HG03196 (cell line): ENCODE measurements at regions not wholly inside any gene's neighbourhood (a gene's known extent, or its start where the extent isn't known, plus 50 kb on each side); places are given as distances from the start of the nearest gene placed in this dataset.

Experiments used
- ATAC-seq: cut with Tn5 transposase; IDR thresholded peaks from one replicate; pipeline ENCODE4 v1.9.1; 2021; ENCODE audit not compliant: unreplicated experiment

GRCh38 chr13:105587786-105588185 is 947.7 kb downstream of the EFNB2 start:
- no peak for ATAC-seq

- ATAC-seq = no peak
These were observed 955.4 kb downstream of the EFNB2 start for GRCh38 chr13:105579821-105580710.

DNA sequence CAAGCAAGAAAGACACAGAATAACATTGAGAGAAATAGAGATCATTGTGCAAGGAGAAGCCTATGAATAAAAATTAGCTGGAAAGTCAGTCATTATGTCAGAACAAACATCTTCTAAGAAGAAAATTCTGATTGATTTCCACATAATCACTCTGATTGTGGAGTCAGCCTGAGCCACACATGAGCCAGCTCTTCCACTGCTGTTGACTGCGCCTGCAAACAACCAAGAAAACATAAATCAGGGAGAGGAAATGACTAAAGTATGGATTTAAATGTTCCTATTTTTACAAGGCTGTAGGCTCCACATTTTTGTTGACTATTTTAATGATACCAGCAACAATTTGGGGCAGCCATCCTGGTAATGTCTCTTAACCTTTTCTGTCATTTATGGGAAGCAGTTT is 962.3 kb downstream of the EFNB2 start:
- ATAC-seq = no peak

DNA sequence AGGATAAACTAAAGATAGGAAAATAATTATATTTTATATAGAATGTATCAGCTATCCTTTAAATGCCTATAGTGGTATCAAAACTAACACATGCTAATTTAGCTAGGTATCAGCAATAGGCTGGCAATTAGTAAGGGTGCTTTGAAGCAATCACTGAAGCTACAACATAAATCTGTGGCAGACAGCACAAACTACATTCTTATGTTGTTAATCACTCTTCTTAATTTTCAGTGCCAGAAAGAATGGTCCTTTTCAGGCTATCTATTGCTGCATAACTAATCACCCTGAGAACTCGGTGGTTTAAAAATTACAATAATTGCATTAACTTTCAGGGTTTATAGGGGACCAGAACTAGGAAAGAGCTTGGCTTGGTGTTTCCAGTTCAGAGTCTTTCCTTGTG is 963.1 kb downstream of the EFNB2 start:
- no peak for ATAC-seq

GRCh38 chr13:105569816-105570215 is 965.6 kb downstream of the EFNB2 start:
- ATAC-seq = no peak

GRCh38 chr13:105567951-105568525 is 967.4 kb downstream of the EFNB2 start:
- ATAC-seq = no peak

DNA sequence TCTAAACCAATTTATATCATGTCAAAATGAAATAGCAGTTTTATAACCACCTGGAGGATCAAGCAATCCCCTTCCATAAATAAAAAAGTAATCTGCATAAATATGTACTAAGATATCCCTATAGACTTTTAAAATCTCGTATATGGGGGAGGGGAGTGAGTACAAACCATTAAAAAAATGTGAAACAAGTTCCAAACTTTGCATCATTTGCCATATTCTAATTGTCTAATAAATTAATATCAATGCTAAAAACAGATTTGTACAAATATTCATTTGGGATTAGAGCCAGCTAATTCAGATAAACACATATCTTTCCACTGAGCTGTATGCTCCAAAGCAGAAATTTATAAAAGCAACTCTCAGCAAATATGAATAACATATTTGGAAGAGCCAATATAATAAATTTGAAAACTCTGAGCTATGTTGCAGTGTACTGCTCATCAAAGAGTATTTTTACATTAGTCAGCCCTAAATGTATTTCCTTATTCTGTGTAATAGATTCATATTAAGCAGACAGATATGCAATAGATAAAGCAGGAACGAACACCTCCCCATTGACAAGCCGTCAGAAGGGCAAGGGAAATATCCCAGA is 970.2 kb downstream of the EFNB2 start:
- no peak for ATAC-seq

- ATAC-seq = no peak
These were observed 983.4 kb downstream of the EFNB2 start for GRCh38 chr13:105552078-105552477.

DNA sequence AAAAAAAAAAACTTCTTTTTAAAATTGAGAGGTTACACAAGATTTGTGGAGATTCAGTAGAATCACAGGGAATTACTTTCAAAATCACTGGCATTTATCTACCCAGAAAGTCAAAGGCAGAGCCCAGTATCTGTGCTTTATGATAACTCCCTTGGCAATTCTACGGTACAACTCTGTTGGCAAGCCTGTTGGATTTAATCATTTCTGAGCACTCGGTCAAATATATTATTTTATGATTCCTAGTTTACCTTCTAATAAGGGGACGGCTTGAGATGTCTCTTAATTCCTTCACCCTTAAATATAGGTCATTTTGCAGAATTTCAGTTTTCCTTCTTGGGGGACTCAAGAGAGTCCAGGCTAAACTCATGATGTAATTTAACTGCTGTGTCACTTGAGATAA is 987.6 kb downstream of the EFNB2 start:
- ATAC-seq = no peak

DNA sequence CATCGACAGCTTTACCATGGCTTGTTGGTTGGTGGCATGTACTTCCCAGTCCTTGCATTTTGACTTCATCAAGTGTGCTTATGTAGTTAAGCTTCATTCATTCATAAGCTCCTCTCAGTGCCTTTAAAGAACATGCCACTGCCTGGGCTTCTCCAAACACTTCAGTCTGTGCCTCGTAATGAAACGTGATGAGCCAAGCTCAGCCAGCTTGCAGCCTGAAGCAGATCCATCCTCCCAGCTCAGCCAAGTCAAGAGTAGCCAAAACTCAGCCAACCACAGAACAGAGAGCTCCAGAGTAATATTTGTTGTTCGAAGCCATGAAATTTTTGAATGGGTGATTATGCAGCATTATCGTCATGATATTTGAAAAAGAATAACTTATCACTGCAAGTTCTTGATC is 989.7 kb downstream of the EFNB2 start:
- ATAC-seq = no peak

DNA sequence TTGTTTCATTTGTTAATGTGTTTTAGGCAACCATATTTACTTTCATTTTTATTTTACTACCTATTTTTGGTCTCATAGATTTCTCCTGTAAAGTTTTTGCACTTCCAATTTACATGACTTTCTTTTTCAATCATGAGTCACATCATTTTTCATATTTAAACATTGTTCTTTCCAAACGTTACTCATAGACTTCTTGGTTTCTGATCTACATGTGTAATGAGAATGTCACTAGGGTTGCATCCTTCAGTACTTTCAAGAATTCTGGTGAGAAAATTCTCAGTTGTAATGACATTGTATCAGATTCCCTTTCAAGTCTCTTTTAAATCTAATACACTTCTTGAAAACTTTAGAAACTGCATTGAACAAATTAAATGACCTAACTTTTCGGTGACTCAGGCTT is 991.7 kb downstream of the EFNB2 start:
- ATAC-seq = no peak

DNA sequence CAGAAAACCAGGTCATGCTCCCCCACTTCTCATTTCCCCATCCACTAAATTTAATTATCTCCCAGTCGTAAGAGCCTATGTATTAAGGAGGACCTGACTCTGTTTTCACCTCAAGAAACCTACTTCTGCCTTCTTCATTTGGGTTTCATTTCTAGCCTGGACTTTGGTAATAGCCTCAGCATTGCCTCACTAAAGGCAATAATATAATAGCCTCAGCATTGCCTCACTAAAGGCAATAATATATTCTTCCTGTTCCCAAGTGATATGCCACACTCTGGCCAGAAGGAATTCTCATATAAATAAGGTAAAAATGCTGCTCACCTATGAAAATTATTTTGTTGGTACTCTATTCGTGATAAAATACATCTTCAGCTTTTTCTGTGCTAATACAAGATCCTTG is 993.9 kb downstream of the EFNB2 start:
- ATAC-seq = no peak

DNA sequence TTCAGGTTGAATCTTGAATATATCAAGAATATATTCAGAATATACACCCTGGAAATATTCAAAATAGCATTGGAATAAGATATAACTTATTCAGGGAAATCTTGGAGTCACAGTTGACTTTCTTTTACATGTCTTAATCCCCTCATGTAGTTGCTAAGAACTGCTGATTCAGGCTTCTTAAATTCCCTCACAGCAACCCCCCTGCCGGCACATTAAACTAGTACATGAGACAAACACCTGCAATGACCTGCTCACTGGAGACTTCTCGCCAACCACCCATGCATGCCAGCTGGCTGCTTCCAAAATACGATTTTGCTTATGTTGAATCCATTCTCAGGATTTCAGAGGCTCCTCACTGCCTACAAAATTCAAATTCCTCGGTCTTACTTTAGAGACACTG is 997.1 kb downstream of the EFNB2 start:
- no peak for ATAC-seq

GRCh38 chr13:105537113-105537512 is 998.3 kb downstream of the EFNB2 start:
- no peak for ATAC-seq

- no peak for ATAC-seq
These were observed 1005.0 kb downstream of the EFNB2 start for GRCh38 chr13:105530468-105530867.

GRCh38 chr13:105527127-105527526 is 1008.3 kb downstream of the EFNB2 start:
- ATAC-seq = no peak

GRCh38 chr13:105519771-105520170 is 1015.7 kb downstream of the EFNB2 start:
- no peak for ATAC-seq

GRCh38 chr13:105518086-105518485 is 1017.4 kb downstream of the EFNB2 start:
- ATAC-seq = no peak

GRCh38 chr13:105514401-105514800 is 1021.1 kb downstream of the EFNB2 start:
- ATAC-seq = no peak

GRCh38 chr13:105513448-105513847 is 1022.0 kb downstream of the EFNB2 start:
- no peak for ATAC-seq

GRCh38 chr13:105509981-105510762 is 1025.3 kb downstream of the EFNB2 start:
- no peak for ATAC-seq
